ENCODE measurements at regions not wholly inside any gene's neighbourhood (a gene's known extent, or its start where the extent isn't known, plus 50 kb on each side); places are given as distances from the start of the nearest gene placed in this dataset.
A peak's percentile ranks its signal among the peaks of the same experiment; 100 is the strongest.
"Not testable (repeated sequence)": the region's sequence is repeated elsewhere in the genome, so short reads cannot be mapped to it uniquely, and the experiment has no call there.

- H3K9me3 ChIP-seq; H3K27ac ChIP-seq; intact Hi-C loops (cut with DNase I); H3K36me3 ChIP-seq; H3K4me3 ChIP-seq; H3K4me1 ChIP-seq: not testable (repeated sequence)
- ATAC-seq (peak; percentile 93), DNase-seq (peak; percentile 66)
- peaks cover 23% of the 10 kb centered on the region for H3K27me3 ChIP-seq
Observed at GRCh38 chr15:28789401-28790114, 58.9 kb downstream of the GOLGA6L7 start.

- DNase-seq; intact Hi-C loops (cut with DNase I); H3K9me3 ChIP-seq; H3K4me3 ChIP-seq; H3K36me3 ChIP-seq; H3K27ac ChIP-seq; H3K4me1 ChIP-seq: not testable (repeated sequence)
- H3K27me3 ChIP-seq = peaks cover 16% of the 10 kb centered on the region
- peak; percentile 61 for ATAC-seq
Observed at GRCh38 chr15:28788649-28789400, 59.6 kb downstream of the GOLGA6L7 start.

GRCh38 chr15:28788176-28788575 lies 60.3 kb downstream of the GOLGA6L7 start:
- H3K9me3 ChIP-seq; DNase-seq; H3K4me3 ChIP-seq; intact Hi-C loops (cut with DNase I); H3K4me1 ChIP-seq; H3K27ac ChIP-seq; ATAC-seq; H3K36me3 ChIP-seq: not testable (repeated sequence)
- peaks cover 15% of the 10 kb centered on the region for H3K27me3 ChIP-seq

GRCh38 chr15:28786521-28786920 lies 61.9 kb downstream of the GOLGA6L7 start:
- no peaks in the 10 kb centered on the region for H3K36me3 ChIP-seq
- ATAC-seq (no peak), DNase-seq (no peak)
- H3K4me1 ChIP-seq = no peaks in the 10 kb centered on the region
- no peak for TF ChIP-seq CTCF (IDR thresholded peaks at IDR 0.05)
- H3K4me3 ChIP-seq = no peak overlapping the region
- H3K27me3 ChIP-seq = peaks cover 15% of the 10 kb centered on the region
- no peak overlapping the region for H3K27ac ChIP-seq
- intact Hi-C loops (cut with DNase I) = no loop called here
- no peaks in the 10 kb centered on the region for H3K9me3 ChIP-seq

- H3K9me3 ChIP-seq; H3K27me3 ChIP-seq; H3K36me3 ChIP-seq; H3K4me3 ChIP-seq; intact Hi-C loops (cut with DNase I); DNase-seq; H3K27ac ChIP-seq; H3K4me1 ChIP-seq; ATAC-seq: not testable (repeated sequence)
Observed at GRCh38 chr15:28784347-28785163, 63.9 kb downstream of the GOLGA6L7 start.

- DNase-seq (no peak), ATAC-seq (no peak)
- no peak for TF ChIP-seq CTCF (IDR thresholded peaks at IDR 0.05)
- no peaks in the 10 kb centered on the region for H3K9me3 ChIP-seq
- no peaks in the 10 kb centered on the region for H3K4me1 ChIP-seq
- H3K36me3 ChIP-seq = no peaks in the 10 kb centered on the region
- H3K27me3 ChIP-seq = peaks cover 3% of the 10 kb centered on the region
- no peak overlapping the region for H3K27ac ChIP-seq
- H3K4me3 ChIP-seq = no peak overlapping the region
- intact Hi-C loops (cut with DNase I) = no loop called here
Observed at GRCh38 chr15:28783873-28784272, 64.6 kb downstream of the GOLGA6L7 start.

- H3K36me3 ChIP-seq = no peaks in the 10 kb centered on the region
- H3K27me3 ChIP-seq = peaks cover under 1% of the 10 kb centered on the region
- no peak for DNase-seq
- TF ChIP-seq CTCF (IDR thresholded peaks at IDR 0.05) = no peak
- ATAC-seq = no peak
- H3K9me3 ChIP-seq = no peaks in the 10 kb centered on the region
- intact Hi-C loops (cut with DNase I) = no loop called here
- H3K4me1 ChIP-seq = no peaks in the 10 kb centered on the region
- H3K27ac ChIP-seq = no peak overlapping the region
- H3K4me3 ChIP-seq = no peak overlapping the region
Observed at GRCh38 chr15:28783466-28783865, 65.0 kb downstream of the GOLGA6L7 start.

- ATAC-seq; H3K9me3 ChIP-seq; H3K27me3 ChIP-seq; DNase-seq; intact Hi-C loops (cut with DNase I); H3K27ac ChIP-seq; H3K4me3 ChIP-seq; H3K36me3 ChIP-seq; H3K4me1 ChIP-seq: not testable (repeated sequence)
Observed at GRCh38 chr15:28778397-28778796, 66.2 kb upstream of the GOLGA8M start.

GRCh38 chr15:28772857-28773256 lies 60.6 kb upstream of the GOLGA8M start:
- H3K27ac ChIP-seq; H3K36me3 ChIP-seq; intact Hi-C loops (cut with DNase I); DNase-seq; H3K9me3 ChIP-seq; H3K27me3 ChIP-seq; H3K4me1 ChIP-seq; H3K4me3 ChIP-seq; ATAC-seq: not testable (repeated sequence)
